ENCODE measurements at regions not wholly inside any gene's neighbourhood (a gene's known extent, or its start where the extent isn't known, plus 50 kb on each side); places are given as distances from the start of the nearest gene placed in this dataset.
A peak's percentile ranks its signal among the peaks of the same experiment; 100 is the strongest.

- Histone ChIP-seq H4K20me1 (ENCODE audit: control insufficient read depth, extremely low read depth, insufficient read depth, low read length) (no peaks in the 10 kb centered on the region), H3K79me2 (ENCODE audit: control insufficient read depth, insufficient read depth, low read length) (no peaks in the 10 kb centered on the region), H3K4me3 (replicated peaks in 1 of 4; ENCODE audit: control extremely low read depth in 1 of 4, insufficient read depth in 1 of 4, low read depth in 3 of 4, low read length in 4 of 4) (no peak overlapping the region), H3K9me3 (ENCODE audit: control insufficient read depth, insufficient read depth, low read depth, low read length) (no peaks in the 10 kb centered on the region), H3K4me1 (ENCODE audit: control insufficient read depth, extremely low read depth, insufficient read depth, low read length) (no peaks in the 10 kb centered on the region), H3K9ac (ENCODE audit: insufficient read depth, low read length) (no peak overlapping the region), H3K27ac (ENCODE audit: insufficient read depth, low read length) (no peak overlapping the region), H3K27me3 (ENCODE audit: control insufficient read depth, insufficient read depth, low read length) (no peaks in the 10 kb centered on the region), H3K36me3 (ENCODE audit: control insufficient read depth, insufficient read depth, low read length) (no peaks in the 10 kb centered on the region), H2AFZ (ENCODE audit: low read length) (no peak overlapping the region), H3K4me2 (ENCODE audit: extremely low read depth, insufficient read depth, low read length) (no peak overlapping the region)
- TF ChIP-seq CTCF (conservative IDR thresholded peaks at IDR 0.05 in 1 of 2, IDR thresholded peaks at IDR 0.05 in 1 of 2; ENCODE audit: low read depth in 1 of 2, low read length in 2 of 2) (no peak), EZH2 (IDR thresholded peaks at IDR 0.05; ENCODE audit: low read length, missing control alignments) (no peak)
- no peak for DNase-seq (ENCODE audit: low read depth in 2 of 2)
Measured at GRCh38 chr5:136527311-136527710, 162.0 kb upstream of the TRPC7 start.

GRCh38 chr5:136526791-136527190 lies 161.4 kb upstream of the TRPC7 start:
- Histone ChIP-seq H3K36me3 (ENCODE audit: control insufficient read depth, insufficient read depth, low read length) (no peaks in the 10 kb centered on the region), H3K27ac (ENCODE audit: insufficient read depth, low read length) (no peak overlapping the region), H3K27me3 (ENCODE audit: control insufficient read depth, insufficient read depth, low read length) (no peaks in the 10 kb centered on the region), H3K4me2 (ENCODE audit: extremely low read depth, insufficient read depth, low read length) (no peak overlapping the region), H3K79me2 (ENCODE audit: control insufficient read depth, insufficient read depth, low read length) (no peaks in the 10 kb centered on the region), H3K9ac (ENCODE audit: insufficient read depth, low read length) (no peak overlapping the region), H4K20me1 (ENCODE audit: control insufficient read depth, extremely low read depth, insufficient read depth, low read length) (no peaks in the 10 kb centered on the region), H2AFZ (ENCODE audit: low read length) (no peak overlapping the region), H3K4me3 (replicated peaks in 1 of 4; ENCODE audit: control extremely low read depth in 1 of 4, insufficient read depth in 1 of 4, low read depth in 3 of 4, low read length in 4 of 4) (no peak overlapping the region), H3K9me3 (ENCODE audit: control insufficient read depth, insufficient read depth, low read depth, low read length) (no peaks in the 10 kb centered on the region), H3K4me1 (ENCODE audit: control insufficient read depth, extremely low read depth, insufficient read depth, low read length) (no peaks in the 10 kb centered on the region)
- DNase-seq (ENCODE audit: low read depth in 2 of 2) = peak in 1 of 2 donors; percentile 4
- TF ChIP-seq EZH2 (IDR thresholded peaks at IDR 0.05; ENCODE audit: low read length, missing control alignments) (no peak), CTCF (conservative IDR thresholded peaks at IDR 0.05 in 1 of 2, IDR thresholded peaks at IDR 0.05 in 1 of 2; ENCODE audit: low read depth in 1 of 2, low read length in 2 of 2) (no peak)

- Histone ChIP-seq H4K20me1 (ENCODE audit: control insufficient read depth, extremely low read depth, insufficient read depth, low read length) (no peaks in the 10 kb centered on the region), H3K9ac (ENCODE audit: insufficient read depth, low read length) (no peak overlapping the region), H2AFZ (ENCODE audit: low read length) (no peak overlapping the region), H3K4me2 (ENCODE audit: extremely low read depth, insufficient read depth, low read length) (no peak overlapping the region), H3K4me3 (replicated peaks in 1 of 4; ENCODE audit: control extremely low read depth in 1 of 4, insufficient read depth in 1 of 4, low read depth in 3 of 4, low read length in 4 of 4) (no peak overlapping the region), H3K27ac (ENCODE audit: insufficient read depth, low read length) (no peak overlapping the region), H3K36me3 (ENCODE audit: control insufficient read depth, insufficient read depth, low read length) (no peaks in the 10 kb centered on the region), H3K9me3 (ENCODE audit: control insufficient read depth, insufficient read depth, low read depth, low read length) (no peaks in the 10 kb centered on the region), H3K79me2 (ENCODE audit: control insufficient read depth, insufficient read depth, low read length) (no peaks in the 10 kb centered on the region), H3K27me3 (ENCODE audit: control insufficient read depth, insufficient read depth, low read length) (no peaks in the 10 kb centered on the region), H3K4me1 (ENCODE audit: control insufficient read depth, extremely low read depth, insufficient read depth, low read length) (no peaks in the 10 kb centered on the region)
- no peak for DNase-seq (ENCODE audit: low read depth in 2 of 2)
- no peak for TF ChIP-seq EZH2 (IDR thresholded peaks at IDR 0.05; ENCODE audit: low read length, missing control alignments)
- no peak for TF ChIP-seq CTCF (conservative IDR thresholded peaks at IDR 0.05 in 1 of 2, IDR thresholded peaks at IDR 0.05 in 1 of 2; ENCODE audit: low read depth in 1 of 2, low read length in 2 of 2)
Measured at GRCh38 chr5:136526021-136526420, 160.7 kb upstream of the TRPC7 start.
